Astrocyte of the cerebellum (primary cell): ENCODE measurements at regions not wholly inside any gene's neighbourhood (a gene's known extent, or its start where the extent isn't known, plus 50 kb on each side); places are given as distances from the start of the nearest gene placed in this dataset.

Source experiments
- DNase-seq: peaks from one replicate; pipeline ENCODE4 v3.0.0-alpha.2; 2011; ENCODE audit warnings: low read depth
- H3K4me3 ChIP-seq: 2 replicates; pipeline ENCODE4 v1.5.1; 2011; ENCODE audit warnings: mild to moderate bottlenecking, low read depth, low read length, moderate library complexity
- CTCF ChIP-seq: IDR thresholded peaks from 2 replicates; pipeline ENCODE4 v1.5.1; 2012; ENCODE audit warnings: low read length, low read depth, moderate library complexity, mild to moderate bottlenecking; ENCODE audit errors: missing control alignments
- in situ Hi-C: cut with HindIII; loops from 2 replicates; pipeline ENCODE4 v1.10.0; 2017; ENCODE audit warnings: low sequenced_read_pairs

GRCh38 chr14:55893705-55894104 is 224.5 kb upstream of the PELI2 start:
- in situ Hi-C loops = no loop called here
- TF ChIP-seq CTCF = no peak
- DNase-seq = no peak

GRCh38 chr14:55897031-55897430 is 221.2 kb upstream of the PELI2 start:
- in situ Hi-C loops = loop anchor here (5.0 kb wide), 1 partner anchor 85 kb away; no protein-coding TSS in a partner anchor
- H3K4me3 ChIP-seq = no peak overlapping the region
- TF ChIP-seq CTCF = no peak
- DNase-seq = no peak

More at GRCh38 chr14:55893705-55894104, 224.5 kb upstream of the PELI2 start:
- H3K4me3 ChIP-seq = no peak overlapping the region

DNA sequence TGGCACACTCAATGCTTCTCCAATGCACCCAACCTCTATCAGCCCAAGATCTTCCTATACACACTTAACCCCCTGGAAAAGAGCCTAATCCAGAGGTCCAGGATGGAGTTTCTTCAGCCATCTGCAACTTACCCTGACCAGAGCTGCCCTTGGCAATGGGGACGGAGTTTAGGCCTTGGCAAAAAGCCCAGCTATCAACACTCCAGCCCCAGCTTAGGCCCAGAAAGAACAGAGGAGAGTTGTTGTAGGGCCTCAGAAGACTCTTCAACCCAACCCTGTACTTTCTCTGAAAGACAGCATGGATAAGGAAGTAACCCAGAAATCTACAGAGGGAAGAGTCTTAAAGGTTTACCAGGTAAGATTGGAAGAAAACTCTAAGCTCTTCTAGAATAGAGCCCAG is 219.3 kb upstream of the PELI2 start:
- DNase-seq = no peak
- TF ChIP-seq CTCF = no peak
- H3K4me3 ChIP-seq = no peak overlapping the region
- in situ Hi-C loops = loop anchor here (5.0 kb wide), 1 partner anchor 83 kb away; no protein-coding TSS in a partner anchor

- peak; percentile 78 for DNase-seq
- in situ Hi-C loops = loop anchor here (5.0 kb wide), 1 partner anchor 83 kb away; no protein-coding TSS in a partner anchor
- H3K4me3 ChIP-seq = no peak overlapping the region
- no peak for TF ChIP-seq CTCF
Observed at GRCh38 chr14:55899531-55899930, 218.7 kb upstream of the PELI2 start.

DNA sequence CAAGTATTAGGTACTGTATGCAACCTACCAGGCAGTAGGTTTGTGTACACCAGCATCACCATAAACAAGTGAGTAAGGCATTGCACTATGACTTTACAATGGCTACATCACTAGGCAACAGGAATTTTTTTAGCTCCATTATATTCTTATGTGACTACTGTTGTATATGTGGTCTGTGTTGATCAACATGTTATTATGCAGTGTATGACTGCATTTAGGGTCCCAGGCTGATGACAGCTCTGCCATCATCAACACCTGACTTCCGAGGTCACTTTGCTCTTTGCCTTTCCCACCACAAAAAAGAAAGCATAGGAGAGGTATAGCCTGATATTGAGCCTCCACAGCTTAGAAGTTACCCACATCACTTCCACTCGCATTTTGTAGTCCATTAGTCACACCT is 217.5 kb upstream of the PELI2 start:
- in situ Hi-C loops = no loop called here
- no peak overlapping the region for H3K4me3 ChIP-seq
- no peak for DNase-seq
- TF ChIP-seq CTCF = no peak

DNA sequence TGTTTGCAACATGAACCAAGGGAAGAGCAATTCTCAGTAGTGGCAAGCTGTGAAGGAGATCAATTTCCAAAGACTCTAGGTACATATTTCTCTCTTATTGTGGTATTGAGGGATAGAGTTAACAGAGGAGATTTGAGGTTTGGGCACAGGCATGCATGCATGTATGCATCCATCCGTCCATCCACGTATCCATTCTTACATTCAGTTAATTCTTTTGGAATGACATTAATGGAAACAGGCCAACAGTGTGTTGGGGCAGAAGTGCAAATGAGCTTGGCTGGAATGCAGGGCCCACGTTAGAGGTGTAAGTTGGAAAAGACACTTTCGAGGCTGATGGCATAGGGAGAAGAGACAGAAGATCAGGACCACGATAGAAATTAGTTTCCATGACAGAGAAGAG is 216.9 kb upstream of the PELI2 start:
- no peak for TF ChIP-seq CTCF
- no peak overlapping the region for H3K4me3 ChIP-seq
- DNase-seq = no peak
- in situ Hi-C loops = no loop called here

DNA sequence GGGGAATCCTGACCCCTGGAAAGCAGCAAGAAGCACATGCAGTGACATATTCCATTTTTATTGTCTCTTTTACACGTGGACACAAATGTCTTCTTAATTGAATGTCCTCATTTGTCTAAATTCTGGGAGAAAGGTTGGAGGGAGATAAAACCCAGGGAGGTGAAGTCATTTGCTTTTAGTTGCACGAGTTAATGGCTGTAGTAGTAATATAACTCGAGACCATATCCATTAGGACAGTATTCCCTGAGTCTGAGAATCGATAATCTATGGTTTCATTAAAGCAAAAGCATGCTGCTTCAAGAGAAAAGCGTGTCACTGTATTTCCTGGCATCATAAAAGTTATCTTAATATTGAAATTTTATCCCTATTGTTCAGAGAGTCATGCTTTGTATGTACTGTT is 216.0 kb upstream of the PELI2 start:
- no peak overlapping the region for H3K4me3 ChIP-seq
- in situ Hi-C loops = no loop called here
- TF ChIP-seq CTCF = no peak
- DNase-seq = no peak
